Spleen (tissue), 11 donors: ENCODE measurements at regions not wholly inside any gene's neighbourhood (a gene's known extent, or its start where the extent isn't known, plus 50 kb on each side); places are given as distances from the start of the nearest gene placed in this dataset.

Source experiments
- DNase-seq: peaks from one replicate; pipeline ENCODE4 v3.0.0-alpha.2; 2020
- H3K27ac ChIP-seq, 8 donors: fragments of 200-600 bp; sonication (generic) in 7 of 8; 1 replicate in 4 of 8; 2 replicates in 4 of 8; pipeline versions ENCODE4 v1.5.0 to v1.8.0; 2016 to 2021; ENCODE audit warnings: inconsistent platforms in 4 of 8, mild to moderate bottlenecking in 4 of 8, moderate library complexity in 1 of 8
- H3K27me3 ChIP-seq, 7 donors: fragments of 200-600 bp; sonication (generic) in 6 of 7; replicated peaks in 1 of 7; 1 replicate in 4 of 7; 2 replicates in 3 of 7; pipeline versions ENCODE4 v1.5.0 to v1.8.0; 2016 to 2021; ENCODE audit warnings: inconsistent platforms in 3 of 7, mild to moderate bottlenecking in 1 of 7
- H3K36me3 ChIP-seq, 6 donors: fragments of 200-600 bp; sonication (generic) in 5 of 6; 1 replicate in 4 of 6; 2 replicates in 2 of 6; pipeline versions ENCODE4 v1.5.0 to v1.8.0; 2016 to 2021; ENCODE audit warnings: inconsistent platforms in 2 of 6
- H3K4me1 ChIP-seq, 6 donors: fragments of 200-600 bp; sonication (generic) in 5 of 6; 1 replicate in 3 of 6; 2 replicates in 3 of 6; pipeline versions ENCODE4 v1.5.0 to v1.8.0; 2016 to 2021; ENCODE audit warnings: inconsistent platforms in 3 of 6
- H3K4me3 ChIP-seq, 8 donors: fragments of 200-600 bp; sonication (generic) in 7 of 8; 1 replicate in 4 of 8; 2 replicates in 4 of 8; pipeline versions ENCODE4 v1.5.0 to v1.8.0; 2016 to 2021; ENCODE audit warnings: inconsistent platforms in 4 of 8, mild to moderate bottlenecking in 4 of 8, moderate library complexity in 2 of 8
- H3K9me3 ChIP-seq, 8 donors: fragments of 200-600 bp; sonication (generic) in 7 of 8; 1 replicate in 4 of 8; 2 replicates in 4 of 8; pipeline versions ENCODE4 v1.5.0 to v1.8.0; 2016 to 2021; ENCODE audit warnings: inconsistent platforms in 4 of 8
- CTCF ChIP-seq, 11 experiments: fragments of 200-600 bp in 7 of 11; fragments of 450-650 bp in 4 of 11; sonication (generic) in 4 of 11; IDR thresholded peaks in 8 of 11; conservative IDR thresholded peaks in 3 of 11; 1 replicate in 7 of 11; 2 replicates in 4 of 11; pipeline versions ENCODE4 v1.4.0 to v1.8.0; 2016 to 2021; ENCODE audit warnings: antibody characterized with exemption in 11 of 11, inconsistent platforms in 4 of 11, mild to moderate bottlenecking in 1 of 11
- POLR2A ChIP-seq, 3 donors: fragments of 450-650 bp; IDR thresholded peaks; one replicate each; pipeline ENCODE4 v1.5.1; 2017; ENCODE audit warnings: antibody characterized with exemption in 3 of 3, mild to moderate bottlenecking in 1 of 3
- POLR2AphosphoS5 ChIP-seq, 3 donors: sonication (generic); formaldehyde crosslinking; IDR thresholded peaks; one replicate each; pipeline ENCODE4 v1.5.1; 2017; ENCODE audit warnings: antibody characterized with exemption in 3 of 3
- WGBS, 5 donors: extraction: QIAGEN DNeasy Blood & Tissue Kit in 3 of 5; methylation state at CpG; one replicate each; pipeline versions ENCODE4 v1.1.5 to v1.1.7; 2013 to 2018; 5-methylcytosine and 5-hydroxymethylcytosine counted together
- intact Hi-C: fragments of 100-400 bp; cut with DNase I; formaldehyde crosslinking; loops from one replicate; pipeline ENCODE4 v1.15.0; 2023; ENCODE audit warnings: low total_unique reads
- donor health status: healthy with polysubstance abuse.
- donor health status: DM: no; HTN: no; CAD: no; lungs with moderate emphysema.
- donor health status: DM: no; HTN: no; CAD: no.
- donor health status: Bipolar disorder and iron deficiency.
- donor health status: healthy.
- donor health status: DM: no; HTN: no; CAD: no.
- donor health status: DM: yes; HTN: yes; CAD: no.

GRCh38 chr2:175864137-175864850, 137.8 kb downstream of the LNPK start:
- WGBS, 5 donors: 76 to 82% (median 77%) methylated on average over 7 of the region's 7 CpGs
- DNase-seq: no peak
- Histone ChIP-seq H3K27me3 (peaks cover 0 to 12% (median 0%) of the 10 kb centered on the region in 7 donors), H3K4me1 (no peaks in the 10 kb centered on the region), H3K9me3 (no peaks in the 10 kb centered on the region), H3K4me3 (no peak overlapping the region), H3K27ac (no peak overlapping the region), H3K36me3 (no peaks in the 10 kb centered on the region)
- intact Hi-C loops: no loop called here
- TF ChIP-seq CTCF (IDR thresholded peaks at IDR 0.05 in 8 of 11, conservative IDR thresholded peaks at IDR 0.05 in 3 of 11) (no peak), POLR2A (IDR thresholded peaks at IDR 0.05) (no peak), POLR2AphosphoS5 (IDR thresholded peaks at IDR 0.05) (no peak)

- Histone ChIP-seq H3K4me1 (no peaks in the 10 kb centered on the region), H3K27ac (no peak overlapping the region), H3K27me3 (peaks cover 0 to 11% (median 0%) of the 10 kb centered on the region in 7 donors), H3K36me3 (no peaks in the 10 kb centered on the region), H3K9me3 (no peaks in the 10 kb centered on the region), H3K4me3 (no peak overlapping the region)
- intact Hi-C loops: no loop called here
- WGBS, 5 donors: 66 to 68% (median 68%) methylated on average over 2 of the region's 2 CpGs
- no peak for DNase-seq
- no peak for TF ChIP-seq POLR2AphosphoS5 (IDR thresholded peaks at IDR 0.05)
- no peak for TF ChIP-seq CTCF (IDR thresholded peaks at IDR 0.05 in 8 of 11, conservative IDR thresholded peaks at IDR 0.05 in 3 of 11)
- TF ChIP-seq POLR2A (IDR thresholded peaks at IDR 0.05): no peak
Measured at GRCh38 chr2:175861958-175862357, 140.1 kb downstream of the LNPK start.

GRCh38 chr2:175855794-175856453, 146.1 kb downstream of the LNPK start:
- intact Hi-C loops: no loop called here
- no peaks in the 10 kb centered on the region for H3K36me3 ChIP-seq
- H3K4me1 ChIP-seq: no peaks in the 10 kb centered on the region
- TF ChIP-seq CTCF (IDR thresholded peaks at IDR 0.05 in 8 of 11, conservative IDR thresholded peaks at IDR 0.05 in 3 of 11): no peak
- TF ChIP-seq POLR2A (IDR thresholded peaks at IDR 0.05): no peak
- no peak for TF ChIP-seq POLR2AphosphoS5 (IDR thresholded peaks at IDR 0.05)
- H3K4me3 ChIP-seq: no peak overlapping the region
- H3K9me3 ChIP-seq: no peaks in the 10 kb centered on the region
- DNase-seq: no peak
- WGBS, 5 donors: 43 to 61% (median 50%) methylated on average over 4 of the region's 4 CpGs
- no peak overlapping the region for H3K27ac ChIP-seq
- H3K27me3 ChIP-seq: no peaks in the 10 kb centered on the region

- TF ChIP-seq CTCF (IDR thresholded peaks at IDR 0.05 in 8 of 11, conservative IDR thresholded peaks at IDR 0.05 in 3 of 11): no peak
- TF ChIP-seq POLR2AphosphoS5 (IDR thresholded peaks at IDR 0.05): no peak
- no peak for TF ChIP-seq POLR2A (IDR thresholded peaks at IDR 0.05)
- Histone ChIP-seq H3K27ac (no peak overlapping the region), H3K9me3 (no peaks in the 10 kb centered on the region), H3K4me1 (no peaks in the 10 kb centered on the region), H3K36me3 (no peaks in the 10 kb centered on the region), H3K27me3 (no peaks in the 10 kb centered on the region), H3K4me3 (no peak overlapping the region)
- intact Hi-C loops: no loop called here
- 78 to 92% (median 81%) methylated on average over 4 of the region's 4 CpGs for WGBS, 5 donors
- no peak for DNase-seq
Measured at GRCh38 chr2:175855236-175855635, 146.8 kb downstream of the LNPK start.
